Epithelial cell of esophagus (primary cell): ENCODE measurements at regions not wholly inside any gene's neighbourhood (a gene's known extent, or its start where the extent isn't known, plus 50 kb on each side); places are given as distances from the start of the nearest gene placed in this dataset.
"Not testable (repeated sequence)": the region's sequence is repeated elsewhere in the genome, so short reads cannot be mapped to it uniquely, and the experiment has no call there.

Source experiments
- DNase-seq: peaks from one replicate; pipeline ENCODE4 v3.0.0; 2010; ENCODE audit warnings: low read depth
- H3K4me3 ChIP-seq: 2 replicates; pipeline ENCODE4 v1.5.1; 2011; ENCODE audit warnings: mild to moderate bottlenecking, low read length, control low read depth
- CTCF ChIP-seq: IDR thresholded peaks from 2 replicates; pipeline ENCODE4 v1.5.1; 2011; ENCODE audit warnings: low read depth, mild to moderate bottlenecking, low read length, control low read depth, inconsistent platforms; ENCODE audit not compliant: insufficient read depth; ENCODE audit errors: missing control alignments

DNA sequence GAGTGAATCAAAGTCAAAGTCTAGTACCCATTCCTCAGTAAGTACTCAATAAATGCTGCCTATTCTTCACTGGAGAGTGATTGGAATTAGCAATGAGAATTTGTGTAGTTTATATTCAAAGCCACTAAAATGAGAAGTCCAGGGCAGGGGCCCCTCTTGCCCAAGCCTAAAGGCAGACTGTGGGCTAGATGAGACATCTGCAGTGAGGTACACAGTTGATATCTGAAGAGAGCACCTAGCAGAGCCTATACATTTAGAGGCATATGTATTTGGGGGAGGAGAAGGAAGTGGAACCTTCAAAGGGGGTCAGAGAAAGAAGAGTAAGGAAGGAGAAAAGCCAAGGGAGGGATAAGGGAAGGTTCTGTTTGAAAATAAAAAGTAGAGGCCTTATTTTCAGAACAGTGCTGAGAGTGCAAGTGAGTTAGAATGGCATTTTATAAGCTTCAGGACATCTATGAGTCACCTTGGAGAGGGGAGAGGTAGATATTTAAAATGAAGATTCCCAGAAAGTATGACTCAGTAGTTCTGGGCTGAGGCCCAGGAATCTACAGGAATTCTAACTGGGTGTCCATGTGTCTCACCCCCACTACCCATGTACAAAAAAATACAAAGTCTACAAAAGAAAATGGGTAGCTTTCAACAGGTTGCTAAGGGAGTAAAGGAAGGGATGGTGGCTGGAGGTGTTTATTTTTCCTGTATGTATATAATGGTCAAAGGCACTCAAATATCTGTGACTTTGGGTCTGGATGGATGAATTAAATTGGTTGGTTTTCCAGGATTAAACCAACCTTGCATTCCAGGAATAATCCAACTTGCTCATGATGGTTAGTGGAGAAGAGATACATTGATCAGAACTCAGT lies 135.1 kb downstream of the ZFP64 start:
- H3K4me3 ChIP-seq, result no peak overlapping the region
- DNase-seq, result peak; percentile 85
- TF ChIP-seq CTCF, result no peak

GRCh38 chr20:52054123-52054522 lies 137.5 kb downstream of the ZFP64 start:
- TF ChIP-seq CTCF, result no peak
- DNase-seq, result no peak
- H3K4me3 ChIP-seq, result no peak overlapping the region

DNA sequence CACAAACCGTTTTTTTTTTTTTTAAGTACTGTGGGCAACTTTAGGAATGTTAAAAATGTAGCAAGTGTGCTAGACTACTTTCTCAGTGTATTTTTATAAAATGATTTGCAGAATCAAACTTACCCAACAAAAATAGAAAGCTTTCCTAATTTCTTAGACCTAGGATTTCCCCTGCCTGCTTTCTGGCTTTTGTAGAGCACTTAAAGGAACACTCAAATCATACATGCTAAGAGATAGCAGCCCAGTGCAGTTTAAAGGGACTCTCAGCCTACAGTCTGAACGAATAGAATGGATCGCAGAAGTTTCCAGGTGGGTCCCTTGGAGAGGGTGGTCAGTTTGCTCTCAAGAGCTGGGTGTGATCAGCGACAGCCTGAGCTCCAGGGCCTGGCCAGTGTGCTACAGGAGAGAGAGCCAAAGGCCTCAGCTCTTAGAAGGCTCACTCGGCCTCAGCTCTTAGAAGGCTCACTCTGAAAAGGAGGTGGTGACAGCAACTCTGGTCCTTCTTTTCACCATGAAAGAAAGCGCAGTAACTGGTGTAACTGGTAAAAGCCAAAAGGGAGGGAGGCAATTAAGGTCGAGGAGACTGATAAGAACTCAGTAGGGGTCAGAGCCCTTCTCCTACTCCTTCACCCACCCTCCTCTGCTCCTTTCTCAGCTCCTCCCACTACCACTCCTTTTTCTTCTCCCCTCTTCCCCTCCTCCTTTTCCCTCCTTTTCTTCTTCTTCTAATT lies 142.4 kb downstream of the ZFP64 start:
- DNase-seq, result no peak
- no peak overlapping the region for H3K4me3 ChIP-seq
- TF ChIP-seq CTCF, result no peak

DNA sequence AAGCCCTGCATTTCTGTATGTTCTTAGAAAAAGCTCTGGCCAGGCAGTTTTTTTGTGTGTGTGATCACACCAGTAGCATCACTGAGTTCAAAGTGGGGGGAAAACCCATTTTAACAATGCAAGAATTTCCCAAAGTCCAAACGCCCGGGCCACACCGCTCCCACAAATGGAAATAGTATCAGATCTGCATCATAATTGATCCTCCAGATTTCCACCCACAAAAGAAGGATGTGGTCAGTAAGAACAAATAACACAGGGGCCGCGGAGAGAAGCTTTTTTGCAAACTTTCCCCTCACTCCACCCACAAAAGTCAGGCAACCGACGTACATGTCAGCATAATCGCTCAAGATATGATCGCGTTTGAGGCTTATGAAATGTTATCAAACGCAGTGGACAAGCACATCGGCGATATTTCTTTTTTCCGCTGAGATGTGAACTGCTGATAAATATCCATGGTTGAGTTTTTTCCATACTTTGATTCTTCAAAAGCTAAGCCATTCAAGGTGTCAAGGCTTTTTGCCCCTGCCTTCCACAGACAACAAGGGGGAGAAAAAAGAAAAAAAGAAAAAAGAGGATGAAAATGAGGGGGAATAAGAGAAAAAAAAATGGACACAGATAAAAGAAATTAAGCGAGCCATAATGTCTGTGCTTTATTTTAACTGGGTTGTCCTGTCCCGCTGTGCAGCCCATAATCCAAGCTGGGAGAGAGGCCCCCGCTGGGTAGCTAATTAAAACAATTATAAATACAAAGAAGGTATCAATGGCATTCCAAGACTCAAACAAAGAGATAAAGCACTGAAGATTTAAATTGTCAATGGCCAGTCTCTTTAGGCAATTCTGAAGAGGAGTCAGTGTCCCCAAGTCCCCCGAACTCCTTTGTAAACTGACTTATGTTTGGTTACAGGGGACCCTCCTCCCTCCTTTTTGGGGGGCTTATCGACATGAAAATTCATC lies 143.5 kb downstream of the ZFP64 start:
- no peak overlapping the region for H3K4me3 ChIP-seq
- DNase-seq, result no peak
- no peak for TF ChIP-seq CTCF

GRCh38 chr20:52041966-52042365 lies 149.6 kb downstream of the ZFP64 start:
- no peak for DNase-seq
- no peak overlapping the region for H3K4me3 ChIP-seq
- TF ChIP-seq CTCF, result no peak

DNA sequence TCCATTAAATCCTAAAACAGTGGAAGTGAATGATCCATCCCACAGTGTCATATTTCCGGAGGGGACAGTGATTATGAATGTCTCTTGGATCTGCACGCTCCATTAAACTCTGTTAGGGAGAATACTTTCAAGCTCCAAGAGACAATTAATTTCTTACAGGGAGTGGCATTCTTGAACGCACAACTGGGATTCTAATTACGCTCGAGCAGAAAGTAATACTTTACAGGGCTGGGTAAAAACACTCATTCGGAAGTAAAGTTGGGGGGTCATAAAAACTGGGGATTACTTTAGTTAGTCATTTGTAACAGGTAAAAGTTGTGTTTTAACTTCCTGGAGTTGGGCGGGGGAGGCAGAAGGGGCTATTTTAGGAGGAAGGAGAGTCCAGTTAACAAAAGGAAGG lies 151.8 kb downstream of the ZFP64 start:
- no peak for DNase-seq
- no peak for TF ChIP-seq CTCF
- H3K4me3 ChIP-seq, result no peak overlapping the region

DNA sequence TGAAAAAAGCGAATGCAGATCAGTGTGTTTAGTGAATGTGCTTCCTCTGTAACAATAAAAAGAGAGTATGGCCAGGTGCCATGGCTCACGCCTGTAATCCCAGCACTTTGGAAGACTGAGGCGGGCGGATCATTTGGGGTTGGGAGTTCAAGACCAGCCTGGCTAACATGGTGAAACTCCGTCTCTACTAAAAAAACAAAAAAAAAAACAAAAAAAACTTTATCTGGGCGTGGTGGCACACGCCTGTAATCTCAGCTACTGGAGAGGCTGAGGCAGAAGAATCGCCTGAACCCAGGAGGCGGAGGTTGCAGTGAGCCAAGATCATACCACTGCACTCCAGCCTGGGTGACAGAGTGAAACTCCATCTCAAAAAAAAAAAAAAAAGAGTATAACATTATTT lies 152.9 kb downstream of the ZFP64 start:
- DNase-seq, H3K4me3 ChIP-seq: not testable (repeated sequence)
